CD1c-positive myeloid dendritic cell (primary cell): ENCODE measurements at regions not wholly inside any gene's neighbourhood (a gene's known extent, or its start where the extent isn't known, plus 50 kb on each side); places are given as distances from the start of the nearest gene placed in this dataset.

Source experiments
- DNase-seq: peaks from one replicate; pipeline ENCODE4 v3.0.0-alpha.2; 2016; ENCODE audit errors: extremely low spot score

DNA sequence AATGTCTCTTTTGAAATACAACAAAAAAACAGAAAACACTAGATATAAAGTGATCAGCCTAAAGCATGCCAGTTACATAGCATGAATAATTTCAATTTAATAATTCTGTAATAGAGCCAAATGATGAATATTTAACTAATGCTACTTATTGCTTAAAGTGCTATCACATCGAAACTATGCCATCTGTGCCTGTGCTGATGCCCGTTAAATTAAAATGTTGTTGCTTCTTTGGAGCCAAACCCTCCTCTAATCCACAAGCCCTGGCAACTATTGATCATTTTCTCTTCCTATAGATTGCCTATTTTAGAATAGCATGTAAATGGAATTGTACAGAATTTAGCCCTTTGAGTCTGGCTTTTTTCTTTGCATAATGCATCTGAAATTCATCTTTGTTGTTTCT, 356.2 kb downstream of the CHSY3 start:
- DNase-seq = no peak

DNA sequence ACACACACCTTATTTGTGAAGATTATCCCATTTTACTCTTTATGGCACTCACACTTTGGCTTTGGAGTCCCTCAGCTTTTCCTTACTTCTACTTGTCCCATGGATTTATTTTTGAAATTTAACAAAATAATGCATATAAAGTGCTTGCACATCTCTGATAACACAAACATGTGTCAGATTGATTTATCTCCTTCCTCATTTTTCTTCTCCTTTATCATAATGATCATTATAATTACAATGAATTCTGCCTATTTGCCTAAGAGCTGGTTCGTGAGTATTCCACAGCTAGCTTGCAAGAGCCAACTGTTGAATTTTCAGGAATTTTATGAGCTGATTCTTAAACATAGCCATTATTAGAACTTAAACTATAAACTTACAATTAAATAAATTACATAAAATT, 347.7 kb downstream of the CHSY3 start:
- DNase-seq = no peak

- DNase-seq = no peak
Observed at GRCh38 chr5:130243641-130244040, 339.4 kb downstream of the CHSY3 start.

DNA sequence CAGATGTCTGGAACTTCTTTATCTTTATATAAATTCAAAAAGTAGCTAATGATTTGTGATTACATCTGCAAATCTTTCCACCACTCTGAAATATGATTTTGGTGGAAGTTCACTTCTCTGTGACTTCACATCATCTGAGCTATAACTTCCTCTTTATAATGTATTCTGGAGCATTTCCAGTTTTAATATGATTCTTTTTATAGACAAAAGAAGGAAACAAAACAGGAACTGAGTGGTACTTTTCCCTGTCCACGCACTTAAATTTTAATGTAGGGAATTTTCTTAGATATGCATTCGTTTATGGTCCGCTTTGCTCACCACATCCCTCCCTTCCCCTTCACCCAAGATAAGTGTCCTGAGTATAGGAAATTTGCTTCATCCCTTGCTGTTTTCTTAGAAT, 333.5 kb downstream of the CHSY3 start:
- peak; percentile 40 for DNase-seq
